ENCODE measurements at regions not wholly inside any gene's neighbourhood (a gene's known extent, or its start where the extent isn't known, plus 50 kb on each side); places are given as distances from the start of the nearest gene placed in this dataset.

GRCh38 chr18:14912967-14913366 lies 165.0 kb downstream of the ANKRD30B start:
- Histone ChIP-seq H4K91ac (ENCODE audit: low read depth, low read length, poor library complexity) (no peak overlapping the region), H3K4me1 (ENCODE audit: control insufficient read depth in 2 of 2, insufficient read depth in 1 of 2, low read depth in 1 of 2, low read length in 2 of 2) (no peaks in the 10 kb centered on the region), H3K23ac (ENCODE audit: low read depth, low read length, poor library complexity) (no peak overlapping the region), H2AK5ac (ENCODE audit: low read depth, low read length) (no peak overlapping the region), H3K4ac (ENCODE audit: low read length) (no peak overlapping the region), H2BK15ac (ENCODE audit: low read length) (no peak overlapping the region), H3K9ac (ENCODE audit: low read depth, low read length, poor library complexity) (no peak overlapping the region), H3K14ac (ENCODE audit: low read length) (no peak overlapping the region), H3K36me3 (replicated peaks in 1 of 2; ENCODE audit: control insufficient read depth in 2 of 2, insufficient read depth in 2 of 2, low read length in 2 of 2) (no peaks in the 10 kb centered on the region), H3K4me3 (ENCODE audit: low read length in 2 of 2) (no peak overlapping the region), H3K27ac (replicated peaks; ENCODE audit: low read length) (no peak overlapping the region), H3K27me3 (ENCODE audit: control insufficient read depth in 3 of 3, insufficient read depth in 3 of 3, low read depth in 1 of 3, low read length in 3 of 3) (peaks cover 0 to 6% (median 0%) of the 10 kb centered on the region in 3 experiments), H2BK120ac (ENCODE audit: low read depth, low read length) (no peak overlapping the region), H3K18ac (ENCODE audit: low read length) (no peak overlapping the region), H4K8ac (ENCODE audit: low read depth, low read length) (no peak overlapping the region), H2AFZ (ENCODE audit: low read length) (no peak overlapping the region), H2BK5ac (ENCODE audit: low read length) (no peak overlapping the region), H3K4me2 (ENCODE audit: insufficient read depth, low read length, poor library complexity, severe bottlenecking) (no peak overlapping the region), H3K9me3 (replicated peaks in 1 of 2; ENCODE audit: control insufficient read depth in 2 of 2, insufficient read depth in 1 of 2, low read depth in 1 of 2, low read length in 2 of 2) (peaks cover 0 to 34% of the 10 kb centered on the region in 2 donors), H2BK12ac (ENCODE audit: low read length) (no peak overlapping the region), H3K79me1 (ENCODE audit: low read depth, low read length) (no peaks in the 10 kb centered on the region)
- no CpG with 5 or more reads among the region's 1 CpG for WGBS, 2 donors (ENCODE audit: extremely low coverage in 2 of 2, insufficient read length in 2 of 2, insufficient replicate concordance in 1 of 2)
- no peak for DNase-seq (ENCODE audit: low spot score)

GRCh38 chr18:14914121-14914520 lies 166.1 kb downstream of the ANKRD30B start:
- no peaks in the 10 kb centered on the region for H3K36me3 ChIP-seq (replicated peaks in 1 of 2; ENCODE audit: control insufficient read depth in 2 of 2, insufficient read depth in 2 of 2, low read length in 2 of 2)
- H4K91ac ChIP-seq (ENCODE audit: low read depth, low read length, poor library complexity) = no peak overlapping the region
- H2BK120ac ChIP-seq (ENCODE audit: low read depth, low read length) = no peak overlapping the region
- no peak overlapping the region for H3K23ac ChIP-seq (ENCODE audit: low read depth, low read length, poor library complexity)
- H3K27me3 ChIP-seq (ENCODE audit: control insufficient read depth in 3 of 3, insufficient read depth in 3 of 3, low read depth in 1 of 3, low read length in 3 of 3) = peaks cover 0 to 6% (median 0%) of the 10 kb centered on the region in 3 experiments
- H3K4me1 ChIP-seq (ENCODE audit: control insufficient read depth in 2 of 2, insufficient read depth in 1 of 2, low read depth in 1 of 2, low read length in 2 of 2) = no peaks in the 10 kb centered on the region
- H3K79me1 ChIP-seq (ENCODE audit: low read depth, low read length) = no peaks in the 10 kb centered on the region
- H3K4me3 ChIP-seq (ENCODE audit: low read length in 2 of 2) = no peak overlapping the region
- no peak overlapping the region for H3K4me2 ChIP-seq (ENCODE audit: insufficient read depth, low read length, poor library complexity, severe bottlenecking)
- no peak overlapping the region for H2BK15ac ChIP-seq (ENCODE audit: low read length)
- DNase-seq (ENCODE audit: low spot score) = no peak
- no peak overlapping the region for H2AFZ ChIP-seq (ENCODE audit: low read length)
- H4K8ac ChIP-seq (ENCODE audit: low read depth, low read length) = no peak overlapping the region
- H3K4ac ChIP-seq (ENCODE audit: low read length) = no peak overlapping the region
- no peak overlapping the region for H3K9ac ChIP-seq (ENCODE audit: low read depth, low read length, poor library complexity)
- H3K27ac ChIP-seq (replicated peaks; ENCODE audit: low read length) = no peak overlapping the region
- H2AK5ac ChIP-seq (ENCODE audit: low read depth, low read length) = no peak overlapping the region
- H2BK5ac ChIP-seq (ENCODE audit: low read length) = no peak overlapping the region
- peaks cover 0 to 27% of the 10 kb centered on the region in 2 donors for H3K9me3 ChIP-seq (replicated peaks in 1 of 2; ENCODE audit: control insufficient read depth in 2 of 2, insufficient read depth in 1 of 2, low read depth in 1 of 2, low read length in 2 of 2)
- H3K14ac ChIP-seq (ENCODE audit: low read length) = no peak overlapping the region
- no peak overlapping the region for H2BK12ac ChIP-seq (ENCODE audit: low read length)
- no peak overlapping the region for H3K18ac ChIP-seq (ENCODE audit: low read length)

- no peak for DNase-seq (ENCODE audit: low spot score)
- no peak overlapping the region for H3K4ac ChIP-seq (ENCODE audit: low read length)
- no peaks in the 10 kb centered on the region for H3K36me3 ChIP-seq (replicated peaks in 1 of 2; ENCODE audit: control insufficient read depth in 2 of 2, insufficient read depth in 2 of 2, low read length in 2 of 2)
- H4K91ac ChIP-seq (ENCODE audit: low read depth, low read length, poor library complexity) = no peak overlapping the region
- no peak overlapping the region for H2AK5ac ChIP-seq (ENCODE audit: low read depth, low read length)
- H4K8ac ChIP-seq (ENCODE audit: low read depth, low read length) = no peak overlapping the region
- H3K23ac ChIP-seq (ENCODE audit: low read depth, low read length, poor library complexity) = no peak overlapping the region
- no CpG with 5 or more reads among the region's 3 CpGs for WGBS, 2 donors (ENCODE audit: extremely low coverage in 2 of 2, insufficient read length in 2 of 2, insufficient replicate concordance in 1 of 2)
- no peak overlapping the region for H3K14ac ChIP-seq (ENCODE audit: low read length)
- H3K27ac ChIP-seq (replicated peaks; ENCODE audit: low read length) = no peak overlapping the region
- no peak overlapping the region for H3K4me3 ChIP-seq (ENCODE audit: low read length in 2 of 2)
- H2BK12ac ChIP-seq (ENCODE audit: low read length) = no peak overlapping the region
- H2BK5ac ChIP-seq (ENCODE audit: low read length) = no peak overlapping the region
- no peaks in the 10 kb centered on the region for H3K79me1 ChIP-seq (ENCODE audit: low read depth, low read length)
- no peak overlapping the region for H3K9ac ChIP-seq (ENCODE audit: low read depth, low read length, poor library complexity)
- peaks cover 0 to 28% of the 10 kb centered on the region in 2 donors for H3K9me3 ChIP-seq (replicated peaks in 1 of 2; ENCODE audit: control insufficient read depth in 2 of 2, insufficient read depth in 1 of 2, low read depth in 1 of 2, low read length in 2 of 2)
- H3K4me2 ChIP-seq (ENCODE audit: insufficient read depth, low read length, poor library complexity, severe bottlenecking) = no peak overlapping the region
- H3K4me1 ChIP-seq (ENCODE audit: control insufficient read depth in 2 of 2, insufficient read depth in 1 of 2, low read depth in 1 of 2, low read length in 2 of 2) = no peaks in the 10 kb centered on the region
- H3K27me3 ChIP-seq (ENCODE audit: control insufficient read depth in 3 of 3, insufficient read depth in 3 of 3, low read depth in 1 of 3, low read length in 3 of 3) = peaks cover 0 to 6% (median 0%) of the 10 kb centered on the region in 3 experiments
- no peak overlapping the region for H2BK15ac ChIP-seq (ENCODE audit: low read length)
- no peak overlapping the region for H2AFZ ChIP-seq (ENCODE audit: low read length)
- no peak overlapping the region for H3K18ac ChIP-seq (ENCODE audit: low read length)
- H2BK120ac ChIP-seq (ENCODE audit: low read depth, low read length) = no peak overlapping the region
Observed at GRCh38 chr18:14914771-14915170, 166.8 kb downstream of the ANKRD30B start.

GRCh38 chr18:14916181-14916580 lies 168.2 kb downstream of the ANKRD30B start:
- DNase-seq (ENCODE audit: low spot score) = no peak

More at GRCh38 chr18:14916181-14916580, 168.2 kb downstream of the ANKRD30B start:
- Histone ChIP-seq H4K91ac (ENCODE audit: low read depth, low read length, poor library complexity) (no peak overlapping the region), H3K27ac (replicated peaks; ENCODE audit: low read length) (no peak overlapping the region), H3K4me2 (ENCODE audit: insufficient read depth, low read length, poor library complexity, severe bottlenecking) (no peak overlapping the region), H3K9ac (ENCODE audit: low read depth, low read length, poor library complexity) (no peak overlapping the region), H4K8ac (ENCODE audit: low read depth, low read length) (no peak overlapping the region), H2BK120ac (ENCODE audit: low read depth, low read length) (no peak overlapping the region), H2BK12ac (ENCODE audit: low read length) (no peak overlapping the region), H2BK15ac (ENCODE audit: low read length) (no peak overlapping the region), H3K27me3 (ENCODE audit: control insufficient read depth in 3 of 3, insufficient read depth in 3 of 3, low read depth in 1 of 3, low read length in 3 of 3) (peaks cover 0 to 6% (median 0%) of the 10 kb centered on the region in 3 experiments), H3K79me1 (ENCODE audit: low read depth, low read length) (no peaks in the 10 kb centered on the region), H3K9me3 (replicated peaks in 1 of 2; ENCODE audit: control insufficient read depth in 2 of 2, insufficient read depth in 1 of 2, low read depth in 1 of 2, low read length in 2 of 2) (peaks cover 0 to 33% of the 10 kb centered on the region in 2 donors), H3K4me1 (ENCODE audit: control insufficient read depth in 2 of 2, insufficient read depth in 1 of 2, low read depth in 1 of 2, low read length in 2 of 2) (no peaks in the 10 kb centered on the region), H2AFZ (ENCODE audit: low read length) (no peak overlapping the region), H3K14ac (ENCODE audit: low read length) (no peak overlapping the region), H3K18ac (ENCODE audit: low read length) (no peak overlapping the region), H2BK5ac (ENCODE audit: low read length) (no peak overlapping the region), H3K36me3 (replicated peaks in 1 of 2; ENCODE audit: control insufficient read depth in 2 of 2, insufficient read depth in 2 of 2, low read length in 2 of 2) (no peaks in the 10 kb centered on the region), H3K23ac (ENCODE audit: low read depth, low read length, poor library complexity) (no peak overlapping the region), H2AK5ac (ENCODE audit: low read depth, low read length) (no peak overlapping the region), H3K4me3 (ENCODE audit: low read length in 2 of 2) (no peak overlapping the region), H3K4ac (ENCODE audit: low read length) (no peak overlapping the region)
- no CpG with 5 or more reads among the region's 1 CpG for WGBS, 2 donors (ENCODE audit: extremely low coverage in 2 of 2, insufficient read length in 2 of 2, insufficient replicate concordance in 1 of 2)

All from neuronal stem cell (in vitro differentiated cells).